H1 (cell line): ENCODE measurements at regions not wholly inside any gene's neighbourhood (a gene's known extent, or its start where the extent isn't known, plus 50 kb on each side); places are given as distances from the start of the nearest gene placed in this dataset.

Experiments used
- ATF2 ChIP-seq: IDR thresholded peaks from 2 replicates; pipeline ENCODE4 v1.6.1; 2012; ENCODE audit warnings: low read length, inconsistent platforms
- GTF2F1 ChIP-seq: IDR thresholded peaks from 2 replicates; pipeline ENCODE4 v1.6.1; 2012; ENCODE audit warnings: low read depth, low read length, improper control_type of control experiment, borderline replicate concordance
- NRF1 ChIP-seq: IDR thresholded peaks from 2 replicates; pipeline ENCODE4 v1.6.1; 2011; ENCODE audit warnings: mild to moderate bottlenecking, low read depth, low read length, improper control_type of control experiment
- RAD21 ChIP-seq, 2 experiments: IDR thresholded peaks in 1 of 2; conservative IDR thresholded peaks in 1 of 2; 2 replicates each; pipeline ENCODE4 v1.6.1; 2011; ENCODE audit warnings: low read depth in 2 of 2, low read length in 2 of 2, improper control_type of control experiment in 1 of 2, inconsistent platforms in 1 of 2, mild to moderate bottlenecking in 1 of 2, moderate library complexity in 1 of 2
- YY1 ChIP-seq: IDR thresholded peaks from 2 replicates; pipeline ENCODE4 v1.6.1; 2011; ENCODE audit warnings: low read depth, mild to moderate bottlenecking, low read length
- TF ChIP-seq, protein P1 (sequence below): fragments of 300-600 bp; sonication (generic); IDR thresholded peaks from 2 replicates; pipeline ENCODE4 v1.7.1; 2012; ENCODE audit warnings: low read length, moderate library complexity, mild to moderate bottlenecking, inconsistent platforms; ENCODE audit not compliant: insufficient replicate concordance

GRCh38 chr3:173336261-173336660, 61.3 kb upstream of the NLGN1 start (continued):
- TF ChIP-seq, protein P1, sequence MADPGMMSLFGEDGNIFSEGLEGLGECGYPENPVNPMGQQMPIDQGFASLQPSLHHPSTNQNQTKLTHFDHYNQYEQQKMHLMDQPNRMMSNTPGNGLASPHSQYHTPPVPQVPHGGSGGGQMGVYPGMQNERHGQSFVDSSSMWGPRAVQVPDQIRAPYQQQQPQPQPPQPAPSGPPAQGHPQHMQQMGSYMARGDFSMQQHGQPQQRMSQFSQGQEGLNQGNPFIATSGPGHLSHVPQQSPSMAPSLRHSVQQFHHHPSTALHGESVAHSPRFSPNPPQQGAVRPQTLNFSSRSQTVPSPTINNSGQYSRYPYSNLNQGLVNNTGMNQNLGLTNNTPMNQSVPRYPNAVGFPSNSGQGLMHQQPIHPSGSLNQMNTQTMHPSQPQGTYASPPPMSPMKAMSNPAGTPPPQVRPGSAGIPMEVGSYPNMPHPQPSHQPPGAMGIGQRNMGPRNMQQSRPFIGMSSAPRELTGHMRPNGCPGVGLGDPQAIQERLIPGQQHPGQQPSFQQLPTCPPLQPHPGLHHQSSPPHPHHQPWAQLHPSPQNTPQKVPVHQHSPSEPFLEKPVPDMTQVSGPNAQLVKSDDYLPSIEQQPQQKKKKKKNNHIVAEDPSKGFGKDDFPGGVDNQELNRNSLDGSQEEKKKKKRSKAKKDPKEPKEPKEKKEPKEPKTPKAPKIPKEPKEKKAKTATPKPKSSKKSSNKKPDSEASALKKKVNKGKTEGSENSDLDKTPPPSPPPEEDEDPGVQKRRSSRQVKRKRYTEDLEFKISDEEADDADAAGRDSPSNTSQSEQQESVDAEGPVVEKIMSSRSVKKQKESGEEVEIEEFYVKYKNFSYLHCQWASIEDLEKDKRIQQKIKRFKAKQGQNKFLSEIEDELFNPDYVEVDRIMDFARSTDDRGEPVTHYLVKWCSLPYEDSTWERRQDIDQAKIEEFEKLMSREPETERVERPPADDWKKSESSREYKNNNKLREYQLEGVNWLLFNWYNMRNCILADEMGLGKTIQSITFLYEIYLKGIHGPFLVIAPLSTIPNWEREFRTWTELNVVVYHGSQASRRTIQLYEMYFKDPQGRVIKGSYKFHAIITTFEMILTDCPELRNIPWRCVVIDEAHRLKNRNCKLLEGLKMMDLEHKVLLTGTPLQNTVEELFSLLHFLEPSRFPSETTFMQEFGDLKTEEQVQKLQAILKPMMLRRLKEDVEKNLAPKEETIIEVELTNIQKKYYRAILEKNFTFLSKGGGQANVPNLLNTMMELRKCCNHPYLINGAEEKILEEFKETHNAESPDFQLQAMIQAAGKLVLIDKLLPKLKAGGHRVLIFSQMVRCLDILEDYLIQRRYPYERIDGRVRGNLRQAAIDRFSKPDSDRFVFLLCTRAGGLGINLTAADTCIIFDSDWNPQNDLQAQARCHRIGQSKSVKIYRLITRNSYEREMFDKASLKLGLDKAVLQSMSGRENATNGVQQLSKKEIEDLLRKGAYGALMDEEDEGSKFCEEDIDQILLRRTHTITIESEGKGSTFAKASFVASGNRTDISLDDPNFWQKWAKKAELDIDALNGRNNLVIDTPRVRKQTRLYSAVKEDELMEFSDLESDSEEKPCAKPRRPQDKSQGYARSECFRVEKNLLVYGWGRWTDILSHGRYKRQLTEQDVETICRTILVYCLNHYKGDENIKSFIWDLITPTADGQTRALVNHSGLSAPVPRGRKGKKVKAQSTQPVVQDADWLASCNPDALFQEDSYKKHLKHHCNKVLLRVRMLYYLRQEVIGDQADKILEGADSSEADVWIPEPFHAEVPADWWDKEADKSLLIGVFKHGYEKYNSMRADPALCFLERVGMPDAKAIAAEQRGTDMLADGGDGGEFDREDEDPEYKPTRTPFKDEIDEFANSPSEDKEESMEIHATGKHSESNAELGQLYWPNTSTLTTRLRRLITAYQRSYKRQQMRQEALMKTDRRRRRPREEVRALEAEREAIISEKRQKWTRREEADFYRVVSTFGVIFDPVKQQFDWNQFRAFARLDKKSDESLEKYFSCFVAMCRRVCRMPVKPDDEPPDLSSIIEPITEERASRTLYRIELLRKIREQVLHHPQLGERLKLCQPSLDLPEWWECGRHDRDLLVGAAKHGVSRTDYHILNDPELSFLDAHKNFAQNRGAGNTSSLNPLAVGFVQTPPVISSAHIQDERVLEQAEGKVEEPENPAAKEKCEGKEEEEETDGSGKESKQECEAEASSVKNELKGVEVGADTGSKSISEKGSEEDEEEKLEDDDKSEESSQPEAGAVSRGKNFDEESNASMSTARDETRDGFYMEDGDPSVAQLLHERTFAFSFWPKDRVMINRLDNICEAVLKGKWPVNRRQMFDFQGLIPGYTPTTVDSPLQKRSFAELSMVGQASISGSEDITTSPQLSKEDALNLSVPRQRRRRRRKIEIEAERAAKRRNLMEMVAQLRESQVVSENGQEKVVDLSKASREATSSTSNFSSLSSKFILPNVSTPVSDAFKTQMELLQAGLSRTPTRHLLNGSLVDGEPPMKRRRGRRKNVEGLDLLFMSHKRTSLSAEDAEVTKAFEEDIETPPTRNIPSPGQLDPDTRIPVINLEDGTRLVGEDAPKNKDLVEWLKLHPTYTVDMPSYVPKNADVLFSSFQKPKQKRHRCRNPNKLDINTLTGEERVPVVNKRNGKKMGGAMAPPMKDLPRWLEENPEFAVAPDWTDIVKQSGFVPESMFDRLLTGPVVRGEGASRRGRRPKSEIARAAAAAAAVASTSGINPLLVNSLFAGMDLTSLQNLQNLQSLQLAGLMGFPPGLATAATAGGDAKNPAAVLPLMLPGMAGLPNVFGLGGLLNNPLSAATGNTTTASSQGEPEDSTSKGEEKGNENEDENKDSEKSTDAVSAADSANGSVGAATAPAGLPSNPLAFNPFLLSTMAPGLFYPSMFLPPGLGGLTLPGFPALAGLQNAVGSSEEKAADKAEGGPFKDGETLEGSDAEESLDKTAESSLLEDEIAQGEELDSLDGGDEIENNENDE, result no peak
- no peak for TF ChIP-seq ATF2
- TF ChIP-seq RAD21 (IDR thresholded peaks at IDR 0.05 in 1 of 2, conservative IDR thresholded peaks at IDR 0.05 in 1 of 2; ENCODE audit: low read depth in 2 of 2, low read length in 2 of 2), result no peak
- TF ChIP-seq YY1, result no peak
- no peak for TF ChIP-seq GTF2F1
- no peak for TF ChIP-seq NRF1
